Sigmoid colon (tissue), 6 donors: ENCODE measurements at regions not wholly inside any gene's neighbourhood (a gene's known extent, or its start where the extent isn't known, plus 50 kb on each side); places are given as distances from the start of the nearest gene placed in this dataset.

Experiments used
- DNase-seq: peaks from one replicate; pipeline ENCODE4 v3.0.0-alpha.2; 2019
- H3K27ac ChIP-seq, 4 donors: fragments of 200-600 bp; sonication (generic); one replicate each; pipeline ENCODE4 v1.5.1; 2016 to 2019; ENCODE audit warnings: mild to moderate bottlenecking in 1 of 4
- H3K27me3 ChIP-seq, 3 donors: fragments of 200-600 bp; sonication (generic); one replicate each; pipeline ENCODE4 v1.5.1; 2019; ENCODE audit warnings: mild to moderate bottlenecking in 1 of 3
- H3K36me3 ChIP-seq, 4 donors: fragments of 200-600 bp; sonication (generic); one replicate each; pipeline ENCODE4 v1.5.1; 2016 to 2019
- H3K4me1 ChIP-seq, 4 donors: fragments of 200-600 bp; sonication (generic); one replicate each; pipeline ENCODE4 v1.5.1; 2017 to 2019
- H3K4me3 ChIP-seq, 4 donors: fragments of 200-600 bp; sonication (generic); one replicate each; pipeline ENCODE4 v1.5.1; 2017 to 2019; ENCODE audit warnings: mild to moderate bottlenecking in 2 of 4, moderate library complexity in 1 of 4
- H3K9me3 ChIP-seq, 4 donors: fragments of 200-600 bp in 3 of 4; sonication (generic) in 3 of 4; one replicate each; pipeline versions ENCODE4 v1.5.1 to v1.6.1; 2013 to 2019
- EP300 ChIP-seq, 4 donors: sonication (generic); formaldehyde crosslinking; IDR thresholded peaks; one replicate each; pipeline ENCODE4 v1.6.1; 2017; ENCODE audit warnings: antibody characterized with exemption in 4 of 4
- POLR2A ChIP-seq, 2 donors: fragments of 450-650 bp; IDR thresholded peaks; one replicate each; pipeline ENCODE4 v1.6.1; 2016; ENCODE audit warnings: antibody characterized with exemption in 2 of 2, mild to moderate bottlenecking in 2 of 2, moderate library complexity in 2 of 2
- POLR2AphosphoS5 ChIP-seq, 4 donors: sonication (generic); formaldehyde crosslinking; IDR thresholded peaks; one replicate each; pipeline ENCODE4 v1.6.1; 2017; ENCODE audit warnings: antibody characterized with exemption in 4 of 4
- WGBS, 2 donors: extraction: QIAGEN DNeasy Blood & Tissue Kit; methylation state at CpG; one replicate each; pipeline ENCODE4 v1.1.7; 2013; 5-methylcytosine and 5-hydroxymethylcytosine counted together
- intact Hi-C: fragments of 100-400 bp; cut with DNase I; formaldehyde crosslinking; loops from one replicate; pipeline ENCODE4 v1.15.1; 2023
- TF ChIP-seq, protein P1 (sequence below), 4 experiments: fragments of 450-650 bp in 3 of 4; fragments of 200-600 bp in 1 of 4; IDR thresholded peaks; one replicate each; pipeline ENCODE4 v1.5.1; 2016 to 2019; ENCODE audit warnings: antibody characterized with exemption in 4 of 4, mild to moderate bottlenecking in 3 of 4, moderate library complexity in 2 of 4
- donor health status: healthy with polysubstance abuse.
- donor health status: healthy.

DNA sequence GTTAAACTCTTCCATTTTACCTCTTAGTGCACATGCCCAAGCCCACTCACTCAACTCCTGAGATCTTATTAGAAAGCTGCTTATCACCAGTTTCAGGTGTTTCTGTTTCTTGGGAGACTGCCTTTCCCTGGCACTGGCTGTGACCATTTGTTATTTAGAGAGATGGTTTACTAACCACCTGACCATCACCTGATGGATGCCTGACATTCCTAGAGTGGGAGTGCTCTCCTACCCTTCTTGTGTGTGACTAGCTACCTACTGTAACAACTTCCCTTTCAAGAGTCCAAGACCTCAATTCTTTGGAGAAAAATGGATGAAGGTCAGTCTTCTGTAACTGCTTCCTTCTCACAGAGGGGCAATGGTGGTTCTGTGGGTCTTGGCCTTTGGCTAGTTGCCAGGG, 755.2 kb upstream of the ADAMTS5 start:
- DNase-seq: no peak
- TF ChIP-seq, protein P1, sequence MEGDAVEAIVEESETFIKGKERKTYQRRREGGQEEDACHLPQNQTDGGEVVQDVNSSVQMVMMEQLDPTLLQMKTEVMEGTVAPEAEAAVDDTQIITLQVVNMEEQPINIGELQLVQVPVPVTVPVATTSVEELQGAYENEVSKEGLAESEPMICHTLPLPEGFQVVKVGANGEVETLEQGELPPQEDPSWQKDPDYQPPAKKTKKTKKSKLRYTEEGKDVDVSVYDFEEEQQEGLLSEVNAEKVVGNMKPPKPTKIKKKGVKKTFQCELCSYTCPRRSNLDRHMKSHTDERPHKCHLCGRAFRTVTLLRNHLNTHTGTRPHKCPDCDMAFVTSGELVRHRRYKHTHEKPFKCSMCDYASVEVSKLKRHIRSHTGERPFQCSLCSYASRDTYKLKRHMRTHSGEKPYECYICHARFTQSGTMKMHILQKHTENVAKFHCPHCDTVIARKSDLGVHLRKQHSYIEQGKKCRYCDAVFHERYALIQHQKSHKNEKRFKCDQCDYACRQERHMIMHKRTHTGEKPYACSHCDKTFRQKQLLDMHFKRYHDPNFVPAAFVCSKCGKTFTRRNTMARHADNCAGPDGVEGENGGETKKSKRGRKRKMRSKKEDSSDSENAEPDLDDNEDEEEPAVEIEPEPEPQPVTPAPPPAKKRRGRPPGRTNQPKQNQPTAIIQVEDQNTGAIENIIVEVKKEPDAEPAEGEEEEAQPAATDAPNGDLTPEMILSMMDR (IDR thresholded peaks at IDR 0.05): no peak
- no peak for TF ChIP-seq POLR2AphosphoS5 (IDR thresholded peaks at IDR 0.05)
- no peak for TF ChIP-seq EP300 (IDR thresholded peaks at IDR 0.05)
- TF ChIP-seq POLR2A (IDR thresholded peaks at IDR 0.05): no peak
- peaks cover 0 to 24% (median 17%) of the 10 kb centered on the region in 4 donors for H3K4me1 ChIP-seq
- H3K27me3 ChIP-seq: no peaks in the 10 kb centered on the region
- H3K36me3 ChIP-seq: no peaks in the 10 kb centered on the region
- no peak overlapping the region for H3K27ac ChIP-seq
- no peaks in the 10 kb centered on the region for H3K9me3 ChIP-seq
- no peak overlapping the region for H3K4me3 ChIP-seq
- intact Hi-C loops: no loop called here

DNA sequence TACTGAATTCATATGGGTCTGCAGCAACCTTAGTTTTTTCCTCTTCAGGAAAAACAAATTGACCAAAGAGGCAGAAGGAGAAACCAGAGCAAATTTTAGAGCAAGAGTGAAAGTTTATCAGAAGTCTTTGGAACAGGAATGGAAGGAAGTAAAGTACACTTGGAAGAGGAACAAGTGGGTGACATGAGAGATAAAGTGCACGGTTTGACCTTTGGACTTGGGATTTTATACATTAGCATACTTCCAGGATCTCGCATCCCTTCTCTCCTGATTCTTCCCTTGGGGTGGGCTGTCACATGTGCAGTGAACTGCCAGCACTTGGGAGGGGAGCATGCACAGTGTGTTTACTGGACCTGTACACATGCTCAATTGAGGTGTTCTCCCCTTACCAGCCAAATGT, 754.8 kb upstream of the ADAMTS5 start:
- 17 to 34% methylated on average over 2 of the region's 2 CpGs for WGBS, 2 donors
- Histone ChIP-seq H3K4me1 (peaks cover 0 to 20% (median 15%) of the 10 kb centered on the region in 4 donors), H3K27ac (no peak overlapping the region), H3K4me3 (no peak overlapping the region), H3K9me3 (no peaks in the 10 kb centered on the region), H3K36me3 (no peaks in the 10 kb centered on the region), H3K27me3 (no peaks in the 10 kb centered on the region)
- TF ChIP-seq POLR2A (IDR thresholded peaks at IDR 0.05) (no peak), EP300 (IDR thresholded peaks at IDR 0.05) (no peak), POLR2AphosphoS5 (IDR thresholded peaks at IDR 0.05) (no peak)
- TF ChIP-seq, protein P1 (IDR thresholded peaks at IDR 0.05): no peak
- DNase-seq: no peak
- intact Hi-C loops: no loop called here

DNA sequence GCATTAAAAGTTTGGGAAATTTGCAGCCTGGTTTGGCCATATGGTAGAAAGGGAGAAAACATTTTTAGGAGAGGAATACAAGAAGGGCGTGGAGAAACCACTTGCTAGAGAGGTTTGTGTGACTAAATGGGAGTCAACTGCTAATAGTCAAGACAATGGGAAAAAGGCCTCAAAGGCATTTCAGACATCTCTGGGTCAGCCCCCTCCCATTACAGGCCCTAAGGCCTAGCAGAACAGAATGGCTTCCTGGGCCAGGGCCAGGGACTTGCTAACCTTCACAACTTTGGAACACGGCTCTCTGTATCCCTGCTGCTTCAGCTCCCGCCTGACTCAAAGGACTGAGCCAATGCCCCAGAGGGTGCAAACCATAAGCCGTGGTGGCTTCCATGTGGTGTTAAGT, 752.3 kb upstream of the ADAMTS5 start:
- H3K9me3 ChIP-seq: no peaks in the 10 kb centered on the region
- TF ChIP-seq, protein P1 (IDR thresholded peaks at IDR 0.05): no peak
- TF ChIP-seq POLR2A (IDR thresholded peaks at IDR 0.05): no peak
- TF ChIP-seq EP300 (IDR thresholded peaks at IDR 0.05): no peak
- TF ChIP-seq POLR2AphosphoS5 (IDR thresholded peaks at IDR 0.05): no peak
- no peak overlapping the region for H3K27ac ChIP-seq
- H3K4me3 ChIP-seq: no peak overlapping the region
- H3K4me1 ChIP-seq: peaks cover 0 to 10% (median under 1%) of the 10 kb centered on the region in 4 donors
- intact Hi-C loops: loop anchor here (5.0 kb wide), 1 partner anchor 118 kb away; no protein-coding TSS in a partner anchor
- DNase-seq: no peak
- H3K27me3 ChIP-seq: no peaks in the 10 kb centered on the region
- H3K36me3 ChIP-seq: no peaks in the 10 kb centered on the region
- 95% methylated on average over 4 of the region's 4 CpGs for WGBS, 2 donors

DNA sequence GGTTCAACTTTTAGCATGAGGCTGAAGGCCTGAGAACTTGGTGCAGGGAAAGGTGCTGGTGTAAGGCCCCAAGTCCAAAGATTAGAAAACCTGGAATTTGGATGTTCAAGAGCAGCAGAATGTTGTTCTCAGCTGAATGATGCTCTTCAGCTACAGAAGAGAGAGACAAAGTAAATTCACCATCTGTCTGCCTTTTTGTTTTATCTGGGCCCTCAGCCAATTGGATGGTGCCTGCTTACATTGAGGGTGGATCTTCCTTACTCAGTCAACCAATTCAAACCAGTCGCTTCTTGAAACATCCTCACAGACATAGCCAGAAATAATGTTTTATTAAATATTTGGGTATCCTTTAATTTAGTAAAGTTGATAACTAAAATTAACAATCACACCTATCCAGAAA, 748.2 kb upstream of the ADAMTS5 start:
- WGBS, 2 donors: 79 to 82% methylated on average over 1 of the region's 1 CpG
- DNase-seq: no peak
- intact Hi-C loops: loop anchor here (5.0 kb wide), 1 partner anchor 122 kb away; no protein-coding TSS in a partner anchor

More for the DNA sequence above, 748.2 kb upstream of the ADAMTS5 start:
- Histone ChIP-seq H3K36me3 (no peaks in the 10 kb centered on the region), H3K4me3 (no peak overlapping the region), H3K27me3 (no peaks in the 10 kb centered on the region), H3K27ac (no peak overlapping the region), H3K4me1 (peaks cover 0 to 28% (median 15%) of the 10 kb centered on the region in 4 donors), H3K9me3 (no peaks in the 10 kb centered on the region)
- TF ChIP-seq POLR2AphosphoS5 (IDR thresholded peaks at IDR 0.05) (no peak), POLR2A (IDR thresholded peaks at IDR 0.05) (no peak), EP300 (IDR thresholded peaks at IDR 0.05) (no peak)
- TF ChIP-seq, protein P1 (IDR thresholded peaks at IDR 0.05): no peak
